ENCODE measurements at regions not wholly inside any gene's neighbourhood (a gene's known extent, or its start where the extent isn't known, plus 50 kb on each side); places are given as distances from the start of the nearest gene placed in this dataset.

DNA sequence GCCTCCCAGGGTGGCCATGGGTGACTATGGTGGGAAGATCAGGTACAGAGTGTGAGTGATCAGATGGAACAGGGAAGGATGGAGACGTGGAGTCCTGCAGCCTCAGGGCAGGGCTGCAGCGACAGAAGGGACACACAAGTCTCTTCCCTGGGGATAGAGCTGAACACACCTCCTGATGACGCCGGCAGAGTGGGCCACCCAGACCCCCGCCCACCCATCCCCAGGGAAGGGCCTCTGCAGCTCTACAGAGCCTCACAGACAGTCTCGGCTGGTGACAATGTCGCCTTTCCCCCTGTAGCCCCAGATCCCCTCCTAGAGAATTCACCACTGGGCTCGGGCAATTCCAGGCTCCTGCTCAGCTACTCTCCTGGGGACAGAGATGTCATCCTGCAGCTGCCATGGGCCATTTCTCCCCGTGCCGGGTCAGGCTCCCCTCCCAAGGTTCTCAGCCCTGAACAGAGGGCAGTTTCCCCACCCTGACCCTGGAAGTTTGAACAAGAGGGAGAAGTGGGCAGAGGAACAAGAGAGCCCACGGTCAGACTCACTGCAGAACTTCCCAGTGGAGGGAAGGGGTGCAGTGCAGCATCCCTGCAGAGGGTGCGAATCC is 115.7 kb downstream of the NCOR2 start:
- no peak for TF ChIP-seq ARNT (IDR thresholded peaks at IDR 0.05)
- no peak for TF ChIP-seq SP1 (IDR thresholded peaks at IDR 0.05)
- no peak for TF ChIP-seq NFRKB (IDR thresholded peaks at IDR 0.05)
- no peak for TF ChIP-seq L3MBTL2 (conservative IDR thresholded peaks at IDR 0.05)
- TF ChIP-seq HDGF (IDR thresholded peaks at IDR 0.05; ENCODE audit: borderline replicate concordance) = no peak
